HCT116 (cell line): ENCODE measurements at regions not wholly inside any gene's neighbourhood (a gene's known extent, or its start where the extent isn't known, plus 50 kb on each side); places are given as distances from the start of the nearest gene placed in this dataset.

ENCODE experiments used
- EZH2 ChIP-seq: fragments of 200-600 bp; sonication (generic); IDR thresholded peaks from 2 replicates; pipeline ENCODE4 v1.6.1; 2017; ENCODE audit warnings: antibody characterized with exemption, mixed run types
- EZH2phosphoT487 ChIP-seq: fragments of 200-600 bp; IDR thresholded peaks from 2 replicates; pipeline ENCODE4 v1.6.1; 2018; ENCODE audit warnings: antibody characterized with exemption, borderline replicate concordance
- POLR2A ChIP-seq: IDR thresholded peaks from 2 replicates; pipeline ENCODE4 v1.7.0; 2011; ENCODE audit warnings: borderline replicate concordance; ENCODE audit not compliant: insufficient read depth, insufficient read length; ENCODE audit errors: extremely low read depth
- POLR2AphosphoS5 ChIP-seq: IDR thresholded peaks from 2 replicates; pipeline ENCODE4 v1.6.1; 2011; ENCODE audit warnings: mild to moderate bottlenecking, low read depth, low read length, moderate library complexity
- RAD21 ChIP-seq: IDR thresholded peaks from 2 replicates; pipeline ENCODE4 v1.6.1; 2012; ENCODE audit warnings: low read depth, mild to moderate bottlenecking
- SRF ChIP-seq: IDR thresholded peaks from 2 replicates; pipeline ENCODE4 v1.6.1; 2012; ENCODE audit warnings: low read depth
- TCF7L2 ChIP-seq: IDR thresholded peaks from 2 replicates; pipeline ENCODE4 v1.7.0; 2011; ENCODE audit warnings: borderline replicate concordance, inconsistent platforms; ENCODE audit not compliant: insufficient read depth, insufficient read length; ENCODE audit errors: extremely low read depth
- YY1 ChIP-seq: IDR thresholded peaks from 2 replicates; pipeline ENCODE4 v1.6.1; 2011; ENCODE audit warnings: low read length, low read depth, moderate library complexity, mild to moderate bottlenecking; ENCODE audit not compliant: insufficient replicate concordance; ENCODE audit errors: extremely low read depth
- TF ChIP-seq, protein P1 (sequence below), 3 experiments: fragments of 200-600 bp in 1 of 3; sonication (generic) in 1 of 3; IDR thresholded peaks in 2 of 3; conservative IDR thresholded peaks in 1 of 3; 2 replicates each; pipeline ENCODE4 v1.5.1; 2012 to 2017; ENCODE audit warnings: low read depth in 2 of 3, low read length in 2 of 3, antibody characterized with exemption in 1 of 3, borderline replicate concordance in 1 of 3, control low read depth in 1 of 3, mild to moderate bottlenecking in 1 of 3, mixed read lengths in 1 of 3, mixed run types in 1 of 3, moderate library complexity in 1 of 3; ENCODE audit not compliant: insufficient read depth in 1 of 3
- TF ChIP-seq, protein P2 (sequence below): IDR thresholded peaks from 2 replicates; pipeline ENCODE4 v1.6.1; 2012; ENCODE audit warnings: low read depth
- TF ChIP-seq, protein P3 (sequence below): IDR thresholded peaks from 2 replicates; pipeline ENCODE4 v1.6.1; 2012

DNA sequence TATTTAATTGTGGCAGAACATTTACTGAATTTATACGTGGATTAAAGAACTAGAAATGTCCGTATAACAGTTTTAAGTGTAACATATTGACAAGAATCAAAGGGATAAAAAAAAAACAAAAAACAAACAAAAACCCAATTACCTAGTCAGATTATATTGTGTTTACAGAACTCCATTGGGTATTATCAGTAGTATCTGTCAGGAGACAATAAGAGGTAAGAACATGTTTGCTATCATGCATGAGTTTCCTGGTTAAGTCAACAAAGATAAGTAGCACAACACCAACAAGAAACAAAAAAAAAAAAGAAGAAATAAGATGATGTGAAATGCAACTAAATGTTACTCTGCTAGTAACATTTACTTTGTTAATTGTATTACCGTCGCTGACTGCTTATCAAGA lies 570.6 kb downstream of the ZBBX start:
- TF ChIP-seq, protein P1, sequence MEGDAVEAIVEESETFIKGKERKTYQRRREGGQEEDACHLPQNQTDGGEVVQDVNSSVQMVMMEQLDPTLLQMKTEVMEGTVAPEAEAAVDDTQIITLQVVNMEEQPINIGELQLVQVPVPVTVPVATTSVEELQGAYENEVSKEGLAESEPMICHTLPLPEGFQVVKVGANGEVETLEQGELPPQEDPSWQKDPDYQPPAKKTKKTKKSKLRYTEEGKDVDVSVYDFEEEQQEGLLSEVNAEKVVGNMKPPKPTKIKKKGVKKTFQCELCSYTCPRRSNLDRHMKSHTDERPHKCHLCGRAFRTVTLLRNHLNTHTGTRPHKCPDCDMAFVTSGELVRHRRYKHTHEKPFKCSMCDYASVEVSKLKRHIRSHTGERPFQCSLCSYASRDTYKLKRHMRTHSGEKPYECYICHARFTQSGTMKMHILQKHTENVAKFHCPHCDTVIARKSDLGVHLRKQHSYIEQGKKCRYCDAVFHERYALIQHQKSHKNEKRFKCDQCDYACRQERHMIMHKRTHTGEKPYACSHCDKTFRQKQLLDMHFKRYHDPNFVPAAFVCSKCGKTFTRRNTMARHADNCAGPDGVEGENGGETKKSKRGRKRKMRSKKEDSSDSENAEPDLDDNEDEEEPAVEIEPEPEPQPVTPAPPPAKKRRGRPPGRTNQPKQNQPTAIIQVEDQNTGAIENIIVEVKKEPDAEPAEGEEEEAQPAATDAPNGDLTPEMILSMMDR (IDR thresholded peaks at IDR 0.05 in 2 of 3, conservative IDR thresholded peaks at IDR 0.05 in 1 of 3; ENCODE audit: borderline replicate concordance in 1 of 3, insufficient read depth in 1 of 3, low read depth in 2 of 3, low read length in 2 of 3): no peak
- TF ChIP-seq RAD21 (no peak), POLR2A (no peak), POLR2AphosphoS5 (no peak), EZH2phosphoT487 (no peak), TCF7L2 (no peak), YY1 (no peak), SRF (no peak), EZH2 (no peak)
- TF ChIP-seq, protein P2, sequence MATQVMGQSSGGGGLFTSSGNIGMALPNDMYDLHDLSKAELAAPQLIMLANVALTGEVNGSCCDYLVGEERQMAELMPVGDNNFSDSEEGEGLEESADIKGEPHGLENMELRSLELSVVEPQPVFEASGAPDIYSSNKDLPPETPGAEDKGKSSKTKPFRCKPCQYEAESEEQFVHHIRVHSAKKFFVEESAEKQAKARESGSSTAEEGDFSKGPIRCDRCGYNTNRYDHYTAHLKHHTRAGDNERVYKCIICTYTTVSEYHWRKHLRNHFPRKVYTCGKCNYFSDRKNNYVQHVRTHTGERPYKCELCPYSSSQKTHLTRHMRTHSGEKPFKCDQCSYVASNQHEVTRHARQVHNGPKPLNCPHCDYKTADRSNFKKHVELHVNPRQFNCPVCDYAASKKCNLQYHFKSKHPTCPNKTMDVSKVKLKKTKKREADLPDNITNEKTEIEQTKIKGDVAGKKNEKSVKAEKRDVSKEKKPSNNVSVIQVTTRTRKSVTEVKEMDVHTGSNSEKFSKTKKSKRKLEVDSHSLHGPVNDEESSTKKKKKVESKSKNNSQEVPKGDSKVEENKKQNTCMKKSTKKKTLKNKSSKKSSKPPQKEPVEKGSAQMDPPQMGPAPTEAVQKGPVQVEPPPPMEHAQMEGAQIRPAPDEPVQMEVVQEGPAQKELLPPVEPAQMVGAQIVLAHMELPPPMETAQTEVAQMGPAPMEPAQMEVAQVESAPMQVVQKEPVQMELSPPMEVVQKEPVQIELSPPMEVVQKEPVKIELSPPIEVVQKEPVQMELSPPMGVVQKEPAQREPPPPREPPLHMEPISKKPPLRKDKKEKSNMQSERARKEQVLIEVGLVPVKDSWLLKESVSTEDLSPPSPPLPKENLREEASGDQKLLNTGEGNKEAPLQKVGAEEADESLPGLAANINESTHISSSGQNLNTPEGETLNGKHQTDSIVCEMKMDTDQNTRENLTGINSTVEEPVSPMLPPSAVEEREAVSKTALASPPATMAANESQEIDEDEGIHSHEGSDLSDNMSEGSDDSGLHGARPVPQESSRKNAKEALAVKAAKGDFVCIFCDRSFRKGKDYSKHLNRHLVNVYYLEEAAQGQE: no peak
- TF ChIP-seq, protein P3, sequence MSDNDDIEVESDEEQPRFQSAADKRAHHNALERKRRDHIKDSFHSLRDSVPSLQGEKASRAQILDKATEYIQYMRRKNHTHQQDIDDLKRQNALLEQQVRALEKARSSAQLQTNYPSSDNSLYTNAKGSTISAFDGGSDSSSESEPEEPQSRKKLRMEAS: no peak
